ENCODE measurements at regions not wholly inside any gene's neighbourhood (a gene's known extent, or its start where the extent isn't known, plus 50 kb on each side); places are given as distances from the start of the nearest gene placed in this dataset.
"Not testable (repeated sequence)": the region's sequence is repeated elsewhere in the genome, so short reads cannot be mapped to it uniquely, and the experiment has no call there.

DNA sequence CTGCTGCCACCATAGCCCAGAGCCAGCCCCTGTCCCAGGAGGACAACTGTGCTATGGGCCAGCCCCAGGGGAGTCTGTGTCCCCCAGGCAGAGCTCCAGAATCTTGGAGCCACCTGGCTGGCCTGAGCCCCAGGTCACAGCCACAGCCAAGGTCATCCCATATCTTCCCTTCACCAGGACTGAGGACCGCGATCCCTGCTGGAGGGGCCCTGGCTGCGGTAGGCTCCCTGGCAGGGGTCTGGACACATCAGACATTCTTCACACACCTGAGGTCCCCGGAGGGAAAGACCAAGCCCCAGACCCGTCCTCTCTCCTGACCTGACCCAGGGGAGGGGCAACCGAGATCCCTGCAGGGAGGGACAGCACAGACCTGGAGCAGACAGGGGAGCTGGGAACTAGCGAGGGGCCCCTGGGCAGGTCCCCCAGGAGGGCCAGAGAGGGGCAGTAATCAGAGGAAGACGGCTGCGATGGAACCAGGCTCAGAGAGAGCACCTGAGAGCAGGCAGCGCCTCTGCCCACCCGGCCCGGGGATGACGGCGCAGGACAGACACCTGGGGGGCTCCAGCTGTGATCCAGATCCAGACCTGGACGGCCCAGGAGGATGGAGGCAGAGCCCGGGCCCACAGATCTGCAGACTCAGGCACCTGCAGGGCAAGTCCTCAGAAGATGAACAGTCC is 103.2 kb upstream of the EIF5 start:
- peaks cover 7% of the 10 kb centered on the region for H3K4me1 ChIP-seq (ENCODE audit: low read depth)
- DNase-seq = no peak
- TF ChIP-seq, protein P1, sequence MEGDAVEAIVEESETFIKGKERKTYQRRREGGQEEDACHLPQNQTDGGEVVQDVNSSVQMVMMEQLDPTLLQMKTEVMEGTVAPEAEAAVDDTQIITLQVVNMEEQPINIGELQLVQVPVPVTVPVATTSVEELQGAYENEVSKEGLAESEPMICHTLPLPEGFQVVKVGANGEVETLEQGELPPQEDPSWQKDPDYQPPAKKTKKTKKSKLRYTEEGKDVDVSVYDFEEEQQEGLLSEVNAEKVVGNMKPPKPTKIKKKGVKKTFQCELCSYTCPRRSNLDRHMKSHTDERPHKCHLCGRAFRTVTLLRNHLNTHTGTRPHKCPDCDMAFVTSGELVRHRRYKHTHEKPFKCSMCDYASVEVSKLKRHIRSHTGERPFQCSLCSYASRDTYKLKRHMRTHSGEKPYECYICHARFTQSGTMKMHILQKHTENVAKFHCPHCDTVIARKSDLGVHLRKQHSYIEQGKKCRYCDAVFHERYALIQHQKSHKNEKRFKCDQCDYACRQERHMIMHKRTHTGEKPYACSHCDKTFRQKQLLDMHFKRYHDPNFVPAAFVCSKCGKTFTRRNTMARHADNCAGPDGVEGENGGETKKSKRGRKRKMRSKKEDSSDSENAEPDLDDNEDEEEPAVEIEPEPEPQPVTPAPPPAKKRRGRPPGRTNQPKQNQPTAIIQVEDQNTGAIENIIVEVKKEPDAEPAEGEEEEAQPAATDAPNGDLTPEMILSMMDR (IDR thresholded peaks at IDR 0.05) = no peak
- intact Hi-C loops (cut with DNase I, micrococcal nuclease) = no loop called here
- H3K36me3 ChIP-seq (ENCODE audit: low read depth) = no peaks in the 10 kb centered on the region
- no peaks in the 10 kb centered on the region for H3K9me3 ChIP-seq
- no peak for ATAC-seq
- no peak overlapping the region for H3K4me3 ChIP-seq

DNA sequence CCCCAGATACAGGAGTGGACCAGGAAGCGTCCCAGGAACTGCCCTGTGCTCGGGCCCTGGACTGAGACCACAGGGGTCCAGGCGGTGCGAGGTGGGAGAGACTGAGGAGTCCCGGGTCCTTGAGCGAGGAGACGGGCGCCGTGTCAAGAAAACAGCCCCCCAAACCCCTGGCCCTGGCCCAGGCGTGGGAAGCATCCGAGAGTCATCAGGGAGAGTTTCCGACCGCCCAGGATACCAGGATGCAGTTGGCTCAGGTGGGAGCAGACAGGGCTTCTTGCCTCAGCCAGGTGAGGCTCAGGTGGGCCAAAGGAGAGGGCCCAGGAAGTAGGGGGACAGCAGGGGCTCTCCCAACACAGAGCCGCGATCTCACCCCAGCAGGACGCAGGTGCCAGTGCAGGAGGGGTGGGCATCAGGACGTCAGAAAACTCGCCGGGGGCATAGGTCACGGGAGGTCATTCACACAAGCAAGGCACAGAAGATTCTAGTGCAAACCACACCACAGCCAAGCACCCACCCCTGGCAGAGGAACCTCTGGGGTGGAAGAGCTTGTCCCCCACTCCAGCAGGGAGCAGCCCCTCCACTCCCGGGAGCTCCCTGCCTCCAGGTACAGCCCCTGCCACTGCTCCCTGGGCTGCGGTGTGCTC is 102.5 kb upstream of the EIF5 start:
- no peaks in the 10 kb centered on the region for H3K9me3 ChIP-seq
- DNase-seq = no peak
- H3K4me1 ChIP-seq (ENCODE audit: low read depth) = peaks cover 7% of the 10 kb centered on the region
- intact Hi-C loops (cut with DNase I, micrococcal nuclease) = no loop called here
- H3K36me3 ChIP-seq (ENCODE audit: low read depth) = no peaks in the 10 kb centered on the region
- no peak for ATAC-seq
- TF ChIP-seq, protein P1 (IDR thresholded peaks at IDR 0.05) = no peak
- no peak overlapping the region for H3K4me3 ChIP-seq

DNA sequence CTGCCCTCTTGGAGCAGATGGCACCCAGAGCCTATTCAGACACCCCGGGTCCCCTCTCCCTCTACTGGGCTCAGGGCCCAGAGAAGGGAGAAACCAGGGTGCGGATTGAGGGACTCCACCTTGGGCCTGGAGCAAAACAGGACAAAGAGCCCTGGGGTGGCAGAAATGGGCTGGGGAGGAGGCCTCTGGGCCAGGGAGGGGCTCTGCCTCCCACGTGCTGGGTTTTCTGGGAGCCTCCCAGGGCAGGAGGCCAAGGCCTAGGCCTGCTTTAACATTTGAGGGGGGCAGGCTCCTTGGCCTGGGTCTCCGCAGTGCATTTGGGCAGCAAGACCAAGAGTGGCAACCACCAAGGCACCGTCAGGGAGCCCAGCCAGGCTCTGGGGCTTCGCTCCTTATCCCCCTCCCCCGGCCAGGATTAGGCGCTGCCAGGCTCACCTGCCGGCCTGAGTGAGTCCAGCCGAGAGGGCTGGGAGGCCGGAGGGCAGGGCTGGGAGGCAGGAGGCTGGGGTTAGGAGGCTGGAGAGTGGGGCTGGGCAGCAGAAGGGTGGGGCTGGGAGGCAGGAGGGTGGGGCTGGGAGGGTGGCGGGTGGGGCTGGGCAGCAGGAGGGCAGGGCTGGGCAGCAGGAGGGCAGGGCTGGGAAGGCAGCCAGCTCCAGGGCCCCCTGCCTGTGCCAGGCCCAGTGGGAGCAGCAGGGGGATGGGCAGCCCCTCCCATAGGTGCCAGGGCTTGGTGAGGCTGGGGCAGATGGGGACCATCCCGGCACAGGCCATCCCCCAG is 101.8 kb upstream of the EIF5 start:
- Histone ChIP-seq H3K36me3 (ENCODE audit: low read depth) (no peaks in the 10 kb centered on the region), H3K4me3 (no peak overlapping the region), H3K4me1 (ENCODE audit: low read depth) (peaks cover 7% of the 10 kb centered on the region), H3K9me3 (no peaks in the 10 kb centered on the region)
- peak; percentile 50 to 71 (median 65) for DNase-seq
- intact Hi-C loops (cut with DNase I, micrococcal nuclease) = no loop called here
- TF ChIP-seq, protein P1 (IDR thresholded peaks at IDR 0.05) = no peak
- ATAC-seq = peak; percentile 91

DNA sequence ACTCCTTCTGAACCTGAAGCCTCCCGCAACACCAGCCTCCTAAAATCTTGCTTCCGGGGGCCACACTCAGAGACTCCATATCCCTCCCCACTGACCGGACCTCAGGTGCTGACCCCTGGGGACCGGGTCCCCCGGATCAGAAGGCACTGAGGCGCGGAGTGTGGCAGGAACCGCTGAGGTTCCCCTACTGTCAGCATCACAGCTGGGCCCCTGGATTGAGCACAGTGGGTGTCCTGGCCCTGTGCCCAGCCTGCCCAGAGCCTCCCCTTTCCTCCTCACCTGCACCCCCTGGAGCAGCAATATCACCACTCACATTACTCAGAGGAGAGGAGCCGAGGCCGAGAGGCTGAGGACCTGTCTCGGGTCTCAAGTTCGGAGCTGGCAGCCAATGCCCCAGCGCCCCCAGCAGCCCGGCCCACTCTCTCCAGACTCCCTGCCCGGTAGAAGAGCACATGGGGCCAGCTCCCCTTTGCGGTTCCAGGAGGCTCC is 101.2 kb upstream of the EIF5 start:
- TF ChIP-seq, protein P1 (IDR thresholded peaks at IDR 0.05) = no peak
- intact Hi-C loops (cut with DNase I, micrococcal nuclease) = no loop called here
- ATAC-seq = no peak

DNA sequence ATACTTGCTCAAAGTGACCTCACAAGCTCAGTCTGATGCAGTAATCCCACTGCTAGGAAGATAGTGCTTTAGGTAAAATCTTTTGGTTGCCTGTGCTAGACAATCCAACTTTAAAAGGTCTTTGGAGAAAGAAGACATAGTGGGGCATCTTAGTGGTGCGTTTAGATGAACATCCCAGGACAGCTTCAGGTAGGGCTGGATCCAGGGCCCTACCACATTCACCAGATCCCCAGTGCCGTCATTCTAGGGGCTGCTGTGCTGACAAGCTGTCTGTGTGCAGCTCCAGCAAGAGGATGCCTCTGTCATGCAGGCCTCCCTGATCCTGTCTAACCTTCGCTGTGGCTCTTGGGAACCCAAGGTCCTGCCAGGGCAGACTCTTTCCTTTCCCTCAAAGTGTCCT is 100.7 kb upstream of the EIF5 start:
- peaks cover 5% of the 10 kb centered on the region for H3K9me3 ChIP-seq
- no peak overlapping the region for H3K4me3 ChIP-seq
- ATAC-seq (no peak), DNase-seq (no peak)
- H3K36me3 ChIP-seq (ENCODE audit: low read depth) = no peaks in the 10 kb centered on the region
- TF ChIP-seq, protein P1 (IDR thresholded peaks at IDR 0.05) = no peak
- peaks cover 7% of the 10 kb centered on the region for H3K4me1 ChIP-seq (ENCODE audit: low read depth)
- intact Hi-C loops (cut with DNase I, micrococcal nuclease) = no loop called here

More for the DNA sequence above, 101.2 kb upstream of the EIF5 start:
- DNase-seq = no peak
- Histone ChIP-seq H3K36me3 (ENCODE audit: low read depth) (no peaks in the 10 kb centered on the region), H3K4me1 (ENCODE audit: low read depth) (peaks cover 7% of the 10 kb centered on the region), H3K9me3 (peaks cover under 1% of the 10 kb centered on the region), H3K4me3 (no peak overlapping the region)

DNA sequence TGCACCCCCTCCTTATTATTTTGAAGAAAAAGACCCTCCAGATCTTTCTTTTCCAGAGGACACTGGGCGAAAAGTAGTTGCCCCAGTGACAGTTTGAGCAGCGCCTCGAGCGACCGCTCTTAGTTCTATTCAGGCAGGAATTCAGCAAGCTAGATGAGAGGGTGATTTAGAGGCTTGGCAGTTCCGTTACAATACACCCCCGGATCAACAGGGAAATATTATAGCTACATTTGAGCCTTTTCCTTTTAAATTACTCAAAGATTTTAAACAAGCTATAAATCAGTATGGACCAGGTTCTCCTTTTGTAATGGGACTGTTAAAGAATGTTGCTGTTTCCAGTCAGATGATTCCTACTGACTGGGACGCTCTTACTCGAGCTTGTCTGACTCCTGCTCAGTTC is 99.2 kb upstream of the EIF5 start:
- H3K4me3 ChIP-seq; H3K4me1 ChIP-seq (ENCODE audit: low read depth); H3K36me3 ChIP-seq (ENCODE audit: low read depth); DNase-seq; ATAC-seq; intact Hi-C loops (cut with DNase I, micrococcal nuclease): not testable (repeated sequence)
- H3K9me3 ChIP-seq = peaks cover 20% of the 10 kb centered on the region

DNA sequence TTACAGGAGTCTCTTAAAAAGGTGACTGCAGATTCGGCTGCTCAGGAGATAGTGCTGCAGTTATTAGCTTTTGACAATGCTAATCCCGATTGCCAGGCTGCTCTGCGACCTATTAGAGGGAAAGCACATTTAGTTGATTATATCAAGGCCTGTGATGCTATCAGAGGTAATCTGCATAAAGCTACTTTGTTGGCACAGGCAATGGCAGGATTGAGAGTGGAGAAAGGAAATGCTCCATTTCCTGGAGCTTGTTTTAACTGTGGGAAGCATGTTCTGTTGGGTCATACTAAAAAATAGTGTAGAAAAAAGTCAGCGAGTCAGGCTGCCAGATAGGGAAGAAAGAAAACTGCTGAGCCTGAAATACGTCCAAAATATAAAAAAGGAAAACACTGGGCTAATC is 98.5 kb upstream of the EIF5 start:
- DNase-seq; intact Hi-C loops (cut with DNase I, micrococcal nuclease); H3K4me1 ChIP-seq (ENCODE audit: low read depth); H3K36me3 ChIP-seq (ENCODE audit: low read depth); H3K4me3 ChIP-seq; ATAC-seq: not testable (repeated sequence)
- H3K9me3 ChIP-seq = peaks cover 21% of the 10 kb centered on the region

All from mucosa of descending colon (tissue), 3 donors.